HEK293T (cell line): ENCODE measurements at regions not wholly inside any gene's neighbourhood (a gene's known extent, or its start where the extent isn't known, plus 50 kb on each side); places are given as distances from the start of the nearest gene placed in this dataset.

ENCODE experiments used
- BHLHE40 ChIP-seq: fragments of 450-650 bp; IDR thresholded peaks from 2 replicates; pipeline ENCODE4 v1.6.1; 2016; ENCODE audit warnings: mild to moderate bottlenecking, moderate library complexity, borderline replicate concordance
- FOXK2 ChIP-seq: fragments of 450-650 bp; IDR thresholded peaks from 2 replicates; pipeline ENCODE4 v1.6.1; 2016; ENCODE audit warnings: mild to moderate bottlenecking
- FOXM1 ChIP-seq: fragments of 450-650 bp; IDR thresholded peaks from 2 replicates; pipeline ENCODE4 v1.6.1; 2017; ENCODE audit warnings: mild to moderate bottlenecking, borderline replicate concordance
- HDGF ChIP-seq: fragments of 450-650 bp; IDR thresholded peaks from 2 replicates; pipeline ENCODE4 v1.6.1; 2017; ENCODE audit warnings: antibody characterized with exemption, borderline replicate concordance

DNA sequence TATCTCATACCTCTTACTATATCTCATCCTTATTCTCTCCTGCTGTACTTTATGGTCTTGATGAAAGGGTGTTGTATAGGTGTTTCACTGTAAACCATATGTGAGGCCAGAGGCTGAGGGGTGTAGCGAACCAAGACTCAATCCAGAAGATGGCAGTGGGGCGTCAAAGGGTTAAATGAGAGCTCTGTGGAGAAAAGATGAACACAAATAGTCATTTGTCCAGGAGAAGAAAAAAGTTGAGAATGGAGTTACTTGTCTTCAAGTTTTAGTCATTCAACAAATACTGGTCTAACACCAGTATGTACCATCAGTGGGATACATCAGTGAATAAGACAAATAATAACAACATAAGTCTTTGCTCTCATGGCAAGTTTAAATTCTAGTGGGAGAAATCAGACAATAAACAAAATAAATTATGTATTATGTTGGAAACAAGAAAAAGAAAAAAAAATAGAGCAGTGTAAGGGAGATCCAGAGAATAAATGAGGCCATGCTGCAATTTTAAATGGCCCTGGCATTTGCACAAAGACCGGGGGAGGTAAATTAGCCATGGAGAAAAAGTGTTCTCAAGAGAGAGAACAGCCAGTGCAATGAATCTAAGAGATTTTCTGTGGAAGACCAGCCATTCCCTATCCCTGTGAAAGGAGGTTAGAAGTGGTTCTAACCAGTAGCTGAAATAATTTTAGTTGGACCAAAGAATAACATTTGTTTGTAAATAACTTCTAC, 77.0 kb upstream of the UMPS start:
- TF ChIP-seq HDGF (no peak), BHLHE40 (no peak), FOXK2 (no peak), FOXM1 (no peak)
